Astrocyte (in vitro differentiated cells and primary cell): ENCODE measurements at regions not wholly inside any gene's neighbourhood (a gene's known extent, or its start where the extent isn't known, plus 50 kb on each side); places are given as distances from the start of the nearest gene placed in this dataset.

Experiments used
- DNase-seq: peaks from one replicate; pipeline ENCODE4 v3.0.0-alpha.2; 2010; ENCODE audit warnings: low read depth
- FAIRE-seq: peaks from 2 replicates; lab custom pipeline; 2011; peaks lifted over from hg19 to GRCh38; lab: Jason Lieb, UNC
- H2AFZ ChIP-seq: 2 replicates; pipeline ENCODE4 v1.6.0; 2012; ENCODE audit warnings: low read depth, low read length, inconsistent platforms
- H3K27ac ChIP-seq: 2 replicates; pipeline ENCODE4 v1.5.1; 2011; ENCODE audit warnings: low read depth, low read length, inconsistent platforms
- H3K27me3 ChIP-seq: 2 replicates; pipeline ENCODE4 v1.6.0; 2011; ENCODE audit warnings: low read length, inconsistent platforms; ENCODE audit not compliant: insufficient read depth
- H3K36me3 ChIP-seq: 2 replicates; pipeline ENCODE4 v1.5.1; 2011; ENCODE audit warnings: low read length, inconsistent platforms; ENCODE audit not compliant: insufficient read depth
- H3K4me1 ChIP-seq: 2 replicates; pipeline ENCODE4 v1.5.1; 2011; ENCODE audit warnings: low read length, inconsistent platforms; ENCODE audit not compliant: insufficient read depth
- H3K4me2 ChIP-seq: 2 replicates; pipeline ENCODE4 v1.6.0; 2012; ENCODE audit warnings: low read length, inconsistent platforms
- H3K4me3 ChIP-seq: 2 replicates; pipeline ENCODE4 v1.5.1; 2011; ENCODE audit warnings: low read depth, mild to moderate bottlenecking, low read length, inconsistent platforms; ENCODE audit not compliant: insufficient read depth
- H3K79me2 ChIP-seq: 2 replicates; pipeline ENCODE4 v1.6.0; 2012; ENCODE audit warnings: mild to moderate bottlenecking, low read length, inconsistent platforms; ENCODE audit not compliant: insufficient read depth
- H3K9ac ChIP-seq: 2 replicates; pipeline ENCODE4 v1.6.0; 2012; ENCODE audit warnings: mild to moderate bottlenecking, low read length, inconsistent platforms
- H3K9me3 ChIP-seq: 2 replicates; pipeline ENCODE4 v1.5.1; 2012; ENCODE audit warnings: low read depth, mild to moderate bottlenecking, low read length, inconsistent platforms; ENCODE audit not compliant: insufficient read depth
- H4K20me1 ChIP-seq: 2 replicates; pipeline ENCODE4 v1.6.0; 2012; ENCODE audit warnings: low read length, inconsistent platforms; ENCODE audit not compliant: insufficient read depth
- H3K27ac Mint-ChIP-seq: one replicate; pipeline ENCODE4 v1.8.0; 2021; ENCODE audit warnings: mild to moderate bottlenecking, mixed read lengths; ENCODE audit not compliant: unreplicated experiment
- H3K27me3 Mint-ChIP-seq: one replicate; pipeline ENCODE4 v1.8.0; 2021; ENCODE audit warnings: low read depth, mixed read lengths; ENCODE audit not compliant: unreplicated experiment
- H3K36me3 Mint-ChIP-seq: one replicate; pipeline ENCODE4 v1.8.0; 2021; ENCODE audit warnings: low read depth, mixed read lengths; ENCODE audit not compliant: unreplicated experiment
- H3K4me1 Mint-ChIP-seq: one replicate; pipeline ENCODE4 v1.8.0; 2021; ENCODE audit warnings: low read depth, mixed read lengths; ENCODE audit not compliant: unreplicated experiment
- H3K4me3 Mint-ChIP-seq: one replicate; pipeline ENCODE4 v1.8.0; 2021; ENCODE audit warnings: mild to moderate bottlenecking, moderate library complexity, mixed read lengths; ENCODE audit not compliant: unreplicated experiment
- H3K9me3 Mint-ChIP-seq: one replicate; pipeline ENCODE4 v1.8.0; 2021; ENCODE audit warnings: mild to moderate bottlenecking, mixed read lengths; ENCODE audit not compliant: unreplicated experiment
- EZH2 ChIP-seq: IDR thresholded peaks from 2 replicates; pipeline ENCODE4 v1.6.1; 2012; ENCODE audit warnings: mild to moderate bottlenecking, low read length, inconsistent platforms; ENCODE audit not compliant: insufficient read depth
- TF ChIP-seq, protein P1 (sequence below): IDR thresholded peaks from 2 replicates; pipeline ENCODE4 v1.5.1; 2011; ENCODE audit warnings: low read depth, mild to moderate bottlenecking, inconsistent platforms, low read length, moderate library complexity; ENCODE audit not compliant: insufficient read depth

DNA sequence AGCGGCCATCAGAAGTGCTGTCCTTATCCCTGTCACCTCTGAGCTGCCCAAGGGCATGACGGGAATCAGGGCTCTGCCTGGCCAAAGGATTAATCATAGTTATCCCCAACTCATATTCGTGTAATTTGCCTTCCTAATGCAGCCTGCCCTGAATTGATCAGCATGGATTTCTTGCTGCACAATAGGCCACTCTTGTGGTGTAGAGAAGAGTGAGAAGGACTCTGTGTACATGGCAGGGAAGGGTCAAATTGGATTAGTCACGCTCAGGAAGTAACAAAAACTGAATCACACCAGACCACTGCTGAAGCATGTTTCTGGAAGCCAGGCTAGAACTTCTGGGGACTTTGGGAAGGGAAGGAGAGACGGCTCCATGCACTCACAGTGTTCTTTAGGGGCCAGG, 227.0 kb downstream of the BUB3 start:
- Histone ChIP-seq H3K4me3 (no peak overlapping the region), H3K4me1 (no peaks in the 10 kb centered on the region), H3K27ac (no peak overlapping the region), H3K9me3 (no peaks in the 10 kb centered on the region), H3K4me2 (no peak overlapping the region), H3K27me3 (no peaks in the 10 kb centered on the region), H4K20me1 (no peaks in the 10 kb centered on the region), H3K9ac (no peak overlapping the region), H3K36me3 (no peaks in the 10 kb centered on the region), H2AFZ (no peak overlapping the region), H3K79me2 (no peaks in the 10 kb centered on the region)
- H3K4me3 Mint-ChIP-seq = no peak overlapping the region
- DNase-seq (peak; percentile 6), FAIRE-seq (no peak)
- H3K27ac Mint-ChIP-seq = no peak overlapping the region
- peaks cover 2% of the 10 kb centered on the region for H3K36me3 Mint-ChIP-seq
- peaks cover 7% of the 10 kb centered on the region for H3K4me1 Mint-ChIP-seq
- H3K9me3 Mint-ChIP-seq = peaks cover 6% of the 10 kb centered on the region
- TF ChIP-seq EZH2 = no peak
- H3K27me3 Mint-ChIP-seq = peaks cover 18% of the 10 kb centered on the region

DNA sequence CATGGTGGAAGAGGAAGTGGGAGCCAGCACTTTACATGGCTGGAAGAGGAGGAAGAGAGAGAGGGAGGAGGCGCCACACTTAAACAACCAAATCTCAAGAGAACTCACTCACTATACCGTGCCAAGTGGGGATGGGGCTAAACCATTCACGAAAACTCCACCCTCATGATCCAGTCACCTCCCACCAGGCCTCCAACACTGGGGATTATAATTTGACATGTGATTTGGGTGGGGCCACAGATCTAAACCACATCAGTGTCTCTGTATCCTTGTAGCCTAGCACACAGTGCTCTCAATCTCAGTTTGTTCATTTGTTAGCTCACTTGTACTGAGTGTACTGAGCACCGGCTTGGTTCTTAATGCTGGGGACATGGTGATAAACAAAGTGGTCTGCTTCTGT, 228.3 kb downstream of the BUB3 start:
- peaks cover 10% of the 10 kb centered on the region for H3K9me3 Mint-ChIP-seq
- H3K4me1 Mint-ChIP-seq = peaks cover 7% of the 10 kb centered on the region
- Histone ChIP-seq H3K4me1 (no peaks in the 10 kb centered on the region), H3K4me3 (no peak overlapping the region), H4K20me1 (no peaks in the 10 kb centered on the region), H3K27me3 (no peaks in the 10 kb centered on the region), H3K36me3 (no peaks in the 10 kb centered on the region), H3K79me2 (no peaks in the 10 kb centered on the region), H2AFZ (no peak overlapping the region), H3K9ac (no peak overlapping the region), H3K27ac (no peak overlapping the region), H3K9me3 (no peaks in the 10 kb centered on the region), H3K4me2 (no peak overlapping the region)
- H3K27ac Mint-ChIP-seq = no peak overlapping the region
- DNase-seq (no peak), FAIRE-seq (no peak)
- H3K36me3 Mint-ChIP-seq = peaks cover 2% of the 10 kb centered on the region
- TF ChIP-seq, protein P1, sequence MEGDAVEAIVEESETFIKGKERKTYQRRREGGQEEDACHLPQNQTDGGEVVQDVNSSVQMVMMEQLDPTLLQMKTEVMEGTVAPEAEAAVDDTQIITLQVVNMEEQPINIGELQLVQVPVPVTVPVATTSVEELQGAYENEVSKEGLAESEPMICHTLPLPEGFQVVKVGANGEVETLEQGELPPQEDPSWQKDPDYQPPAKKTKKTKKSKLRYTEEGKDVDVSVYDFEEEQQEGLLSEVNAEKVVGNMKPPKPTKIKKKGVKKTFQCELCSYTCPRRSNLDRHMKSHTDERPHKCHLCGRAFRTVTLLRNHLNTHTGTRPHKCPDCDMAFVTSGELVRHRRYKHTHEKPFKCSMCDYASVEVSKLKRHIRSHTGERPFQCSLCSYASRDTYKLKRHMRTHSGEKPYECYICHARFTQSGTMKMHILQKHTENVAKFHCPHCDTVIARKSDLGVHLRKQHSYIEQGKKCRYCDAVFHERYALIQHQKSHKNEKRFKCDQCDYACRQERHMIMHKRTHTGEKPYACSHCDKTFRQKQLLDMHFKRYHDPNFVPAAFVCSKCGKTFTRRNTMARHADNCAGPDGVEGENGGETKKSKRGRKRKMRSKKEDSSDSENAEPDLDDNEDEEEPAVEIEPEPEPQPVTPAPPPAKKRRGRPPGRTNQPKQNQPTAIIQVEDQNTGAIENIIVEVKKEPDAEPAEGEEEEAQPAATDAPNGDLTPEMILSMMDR = no peak
- TF ChIP-seq EZH2 = no peak
- H3K27me3 Mint-ChIP-seq = peaks cover 18% of the 10 kb centered on the region
- H3K4me3 Mint-ChIP-seq = no peak overlapping the region

DNA sequence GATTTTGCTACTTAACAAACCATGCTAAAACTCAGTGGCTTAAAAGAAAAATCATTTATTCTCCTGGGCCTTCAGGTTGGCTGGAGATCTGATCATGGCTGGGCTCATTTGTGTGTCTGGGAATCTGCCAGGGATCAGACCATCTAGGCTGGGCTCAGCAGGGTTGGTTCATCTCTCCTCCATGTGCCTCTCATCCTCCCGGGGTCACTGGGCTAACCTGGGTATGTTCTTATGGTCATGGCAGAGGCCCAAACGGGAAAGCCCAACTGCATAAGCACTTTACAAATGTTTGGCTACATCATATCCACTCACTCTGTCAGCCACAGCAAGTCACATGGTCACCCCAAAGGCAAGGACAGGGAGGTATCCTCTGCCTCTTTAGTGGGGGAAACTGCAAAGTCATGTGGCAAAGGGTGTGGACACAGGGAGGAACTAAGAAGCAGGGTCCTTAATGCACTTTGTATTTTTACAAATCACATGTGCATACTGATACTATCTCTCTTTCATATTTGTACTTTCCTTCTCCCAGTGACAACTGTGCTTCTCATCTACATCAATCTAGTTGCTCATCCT, 231.4 kb downstream of the BUB3 start:
- peaks cover 6% of the 10 kb centered on the region for H3K27me3 Mint-ChIP-seq
- Histone ChIP-seq H3K4me3 (no peak overlapping the region), H3K79me2 (no peaks in the 10 kb centered on the region), H3K9me3 (no peaks in the 10 kb centered on the region), H3K9ac (no peak overlapping the region), H3K27me3 (no peaks in the 10 kb centered on the region), H3K4me1 (no peaks in the 10 kb centered on the region), H3K36me3 (no peaks in the 10 kb centered on the region), H2AFZ (no peak overlapping the region), H3K4me2 (no peak overlapping the region), H3K27ac (no peak overlapping the region), H4K20me1 (no peaks in the 10 kb centered on the region)
- TF ChIP-seq EZH2 = no peak
- TF ChIP-seq, protein P1 = no peak
- peaks cover 19% of the 10 kb centered on the region for H3K9me3 Mint-ChIP-seq
- peaks cover 7% of the 10 kb centered on the region for H3K4me1 Mint-ChIP-seq
- H3K27ac Mint-ChIP-seq = no peak overlapping the region
- H3K36me3 Mint-ChIP-seq = peaks cover 2% of the 10 kb centered on the region
- FAIRE-seq (no peak), DNase-seq (no peak)
- H3K4me3 Mint-ChIP-seq = no peak overlapping the region
